ENCODE measurements at regions not wholly inside any gene's neighbourhood (a gene's known extent, or its start where the extent isn't known, plus 50 kb on each side); places are given as distances from the start of the nearest gene placed in this dataset.

- no peak overlapping the region for H3K27ac ChIP-seq
- no peak for TF ChIP-seq CTCF (conservative IDR thresholded peaks at IDR 0.05)
Observed at GRCh38 chr9:13758936-13759335, 479.4 kb upstream of the MPDZ start.

- no peak overlapping the region for H3K27ac ChIP-seq
- TF ChIP-seq CTCF (conservative IDR thresholded peaks at IDR 0.05) = no peak
Observed at GRCh38 chr9:13756943-13757342, 477.5 kb upstream of the MPDZ start.

GRCh38 chr9:13755551-13755950, 476.1 kb upstream of the MPDZ start:
- H3K27ac ChIP-seq = no peak overlapping the region
- no peak for TF ChIP-seq CTCF (conservative IDR thresholded peaks at IDR 0.05)

- TF ChIP-seq CTCF (conservative IDR thresholded peaks at IDR 0.05) = no peak
- no peak overlapping the region for H3K27ac ChIP-seq
Observed at GRCh38 chr9:13750639-13751038, 471.1 kb upstream of the MPDZ start.

- no peak for TF ChIP-seq CTCF (conservative IDR thresholded peaks at IDR 0.05)
- H3K27ac ChIP-seq = no peak overlapping the region
Observed at GRCh38 chr9:13750061-13750460, 470.6 kb upstream of the MPDZ start.

GRCh38 chr9:13746876-13747275, 467.4 kb upstream of the MPDZ start:
- H3K27ac ChIP-seq = no peak overlapping the region
- no peak for TF ChIP-seq CTCF (conservative IDR thresholded peaks at IDR 0.05)

- H3K27ac ChIP-seq = no peak overlapping the region
Observed at GRCh38 chr9:13744261-13744901, 464.9 kb upstream of the MPDZ start.

More at GRCh38 chr9:13744261-13744901, 464.9 kb upstream of the MPDZ start:
- no peak for TF ChIP-seq CTCF (conservative IDR thresholded peaks at IDR 0.05)
